ENCODE measurements at regions not wholly inside any gene's neighbourhood (a gene's known extent, or its start where the extent isn't known, plus 50 kb on each side); places are given as distances from the start of the nearest gene placed in this dataset.
"Not testable (repeated sequence)": the region's sequence is repeated elsewhere in the genome, so short reads cannot be mapped to it uniquely, and the experiment has no call there.

DNA sequence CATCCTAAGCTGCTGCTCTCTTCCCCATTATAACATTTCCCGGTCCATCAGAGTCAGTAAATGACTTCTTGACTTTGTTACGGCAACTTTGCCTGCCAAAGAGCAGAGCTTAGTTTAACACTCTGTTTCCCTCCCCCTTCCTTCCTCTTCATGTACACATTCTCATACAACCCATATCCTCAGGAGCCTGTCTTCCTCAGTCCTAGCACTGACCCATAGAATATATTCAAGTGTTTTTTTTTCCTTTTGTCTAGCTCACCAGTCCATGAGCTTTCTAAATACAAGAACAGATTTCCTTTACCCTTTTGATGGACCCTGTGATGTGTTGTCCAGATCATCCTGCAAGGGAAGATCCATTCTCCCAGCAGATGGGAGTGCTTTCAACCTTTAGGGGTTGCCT lies 97.0 kb upstream of the MON1B start:
- H3K4me3 Mint-ChIP-seq = no peak overlapping the region
- H3K9me3 Mint-ChIP-seq = no peaks in the 10 kb centered on the region
- H3K36me3 Mint-ChIP-seq = no peaks in the 10 kb centered on the region
- no peak for DNase-seq (ENCODE audit: extremely low spot score, unreplicated experiment)
- TF ChIP-seq, protein P1, sequence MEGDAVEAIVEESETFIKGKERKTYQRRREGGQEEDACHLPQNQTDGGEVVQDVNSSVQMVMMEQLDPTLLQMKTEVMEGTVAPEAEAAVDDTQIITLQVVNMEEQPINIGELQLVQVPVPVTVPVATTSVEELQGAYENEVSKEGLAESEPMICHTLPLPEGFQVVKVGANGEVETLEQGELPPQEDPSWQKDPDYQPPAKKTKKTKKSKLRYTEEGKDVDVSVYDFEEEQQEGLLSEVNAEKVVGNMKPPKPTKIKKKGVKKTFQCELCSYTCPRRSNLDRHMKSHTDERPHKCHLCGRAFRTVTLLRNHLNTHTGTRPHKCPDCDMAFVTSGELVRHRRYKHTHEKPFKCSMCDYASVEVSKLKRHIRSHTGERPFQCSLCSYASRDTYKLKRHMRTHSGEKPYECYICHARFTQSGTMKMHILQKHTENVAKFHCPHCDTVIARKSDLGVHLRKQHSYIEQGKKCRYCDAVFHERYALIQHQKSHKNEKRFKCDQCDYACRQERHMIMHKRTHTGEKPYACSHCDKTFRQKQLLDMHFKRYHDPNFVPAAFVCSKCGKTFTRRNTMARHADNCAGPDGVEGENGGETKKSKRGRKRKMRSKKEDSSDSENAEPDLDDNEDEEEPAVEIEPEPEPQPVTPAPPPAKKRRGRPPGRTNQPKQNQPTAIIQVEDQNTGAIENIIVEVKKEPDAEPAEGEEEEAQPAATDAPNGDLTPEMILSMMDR (conservative IDR thresholded peaks at IDR 0.05) = no peak
- peaks cover 27% of the 10 kb centered on the region for H3K27me3 Mint-ChIP-seq
- no peak overlapping the region for H3K27ac Mint-ChIP-seq
- H3K4me1 Mint-ChIP-seq (ENCODE audit: unreplicated experiment) = peaks cover 5% of the 10 kb centered on the region

DNA sequence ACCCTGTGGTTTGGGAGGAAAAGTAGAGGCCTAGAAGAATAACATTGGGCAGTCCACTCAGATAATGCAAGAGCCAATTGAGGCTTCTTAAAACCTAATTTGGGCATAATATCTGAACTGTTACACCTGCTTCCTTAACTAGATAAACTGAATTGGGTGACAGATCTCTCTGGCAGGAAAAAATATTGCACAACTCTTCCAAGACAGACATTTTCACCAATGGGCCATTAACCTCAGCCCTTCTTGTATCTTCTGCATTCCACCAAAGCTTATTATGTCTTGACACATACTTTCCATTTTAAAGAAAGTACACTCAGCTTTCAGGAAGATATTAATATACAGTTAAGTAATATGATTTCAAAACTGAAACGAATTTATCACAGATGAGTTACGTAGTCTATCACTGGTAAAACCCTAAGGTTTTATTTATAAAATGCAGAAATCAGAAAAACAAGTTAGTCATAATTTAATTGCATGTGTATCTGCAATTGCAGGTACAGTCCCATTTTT lies 79.9 kb upstream of the MON1B start:
- H3K9me3 Mint-ChIP-seq = no peaks in the 10 kb centered on the region
- H3K4me1 Mint-ChIP-seq (ENCODE audit: unreplicated experiment) = no peaks in the 10 kb centered on the region
- TF ChIP-seq, protein P1 (conservative IDR thresholded peaks at IDR 0.05) = no peak
- peaks cover 9% of the 10 kb centered on the region for H3K27me3 Mint-ChIP-seq
- no peaks in the 10 kb centered on the region for H3K36me3 Mint-ChIP-seq
- H3K27ac Mint-ChIP-seq = no peak overlapping the region
- DNase-seq (ENCODE audit: extremely low spot score, unreplicated experiment) = no peak
- no peak overlapping the region for H3K4me3 Mint-ChIP-seq

DNA sequence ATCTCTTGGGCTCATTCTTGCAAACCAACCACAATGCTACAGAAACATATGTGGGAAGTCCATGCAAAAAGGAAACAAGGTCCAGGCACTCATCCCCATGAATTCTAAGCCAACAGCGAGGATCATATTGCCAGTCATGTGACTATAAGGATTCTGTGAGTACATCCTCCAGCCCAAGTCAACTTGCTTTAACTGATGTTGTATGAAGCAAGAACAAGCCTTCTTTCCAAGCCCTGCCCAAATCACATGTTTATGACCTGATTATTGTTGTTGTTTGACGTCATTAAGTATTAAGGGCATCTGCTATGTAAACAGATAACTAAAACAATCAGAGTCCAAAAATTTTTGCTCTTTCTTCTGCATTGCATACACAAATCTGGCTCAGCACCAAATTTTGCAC lies 78.2 kb upstream of the MON1B start:
- Mint-ChIP-seq H3K4me3 (no peak overlapping the region), H3K27me3 (peaks cover 12% of the 10 kb centered on the region), H3K4me1 (ENCODE audit: unreplicated experiment) (peaks cover 3% of the 10 kb centered on the region), H3K36me3 (no peaks in the 10 kb centered on the region), H3K9me3 (no peaks in the 10 kb centered on the region), H3K27ac (no peak overlapping the region)
- DNase-seq (ENCODE audit: extremely low spot score, unreplicated experiment) = no peak
- TF ChIP-seq, protein P1 (conservative IDR thresholded peaks at IDR 0.05) = no peak

DNA sequence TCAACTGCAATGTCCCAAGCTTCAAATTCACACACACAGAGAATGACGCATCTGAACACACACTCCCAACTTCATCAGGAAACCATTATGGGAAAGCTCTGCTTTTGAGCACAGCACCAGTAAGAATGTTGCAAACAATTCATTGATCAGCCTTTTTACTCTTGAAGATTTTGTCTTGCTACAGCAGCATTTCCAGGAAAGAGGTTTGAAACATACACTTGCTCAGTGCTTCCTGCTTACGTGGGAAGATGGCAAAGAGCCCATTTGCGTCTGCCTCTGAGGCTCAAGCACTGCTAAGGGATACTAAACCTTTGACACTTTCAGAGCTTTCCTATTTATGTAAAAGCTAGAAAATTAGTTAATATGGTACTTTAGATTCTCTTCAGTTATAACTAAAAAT lies 77.2 kb upstream of the MON1B start:
- no peak overlapping the region for H3K27ac Mint-ChIP-seq
- peaks cover 10% of the 10 kb centered on the region for H3K27me3 Mint-ChIP-seq
- no peaks in the 10 kb centered on the region for H3K9me3 Mint-ChIP-seq
- no peak overlapping the region for H3K4me3 Mint-ChIP-seq
- TF ChIP-seq, protein P1 (conservative IDR thresholded peaks at IDR 0.05) = no peak
- H3K36me3 Mint-ChIP-seq = no peaks in the 10 kb centered on the region
- H3K4me1 Mint-ChIP-seq (ENCODE audit: unreplicated experiment) = peaks cover 6% of the 10 kb centered on the region
- DNase-seq (ENCODE audit: extremely low spot score, unreplicated experiment) = no peak

DNA sequence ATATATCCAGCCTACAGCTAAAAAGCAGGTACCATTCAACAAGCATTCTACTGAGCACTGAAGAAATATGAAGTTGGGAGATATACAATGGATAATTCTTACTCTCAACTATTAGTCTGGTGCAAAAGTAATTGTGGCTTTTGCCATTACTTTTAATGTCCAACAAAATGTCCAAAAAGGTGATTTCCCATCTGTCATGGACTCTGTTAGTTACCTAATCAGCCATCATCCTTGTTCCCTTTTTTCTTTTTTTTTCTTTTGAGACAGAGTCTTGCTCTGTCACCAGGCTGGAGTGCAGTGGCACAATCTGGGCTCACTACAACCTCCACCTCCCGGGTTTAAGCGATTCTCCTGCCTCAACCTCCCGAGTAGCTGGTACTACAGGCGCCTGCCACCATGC lies 76.6 kb upstream of the MON1B start:
- not testable (repeated sequence) for H3K4me3 Mint-ChIP-seq; H3K9me3 Mint-ChIP-seq; H3K27me3 Mint-ChIP-seq; H3K36me3 Mint-ChIP-seq; DNase-seq (ENCODE audit: extremely low spot score, unreplicated experiment); H3K4me1 Mint-ChIP-seq (ENCODE audit: unreplicated experiment); H3K27ac Mint-ChIP-seq

DNA sequence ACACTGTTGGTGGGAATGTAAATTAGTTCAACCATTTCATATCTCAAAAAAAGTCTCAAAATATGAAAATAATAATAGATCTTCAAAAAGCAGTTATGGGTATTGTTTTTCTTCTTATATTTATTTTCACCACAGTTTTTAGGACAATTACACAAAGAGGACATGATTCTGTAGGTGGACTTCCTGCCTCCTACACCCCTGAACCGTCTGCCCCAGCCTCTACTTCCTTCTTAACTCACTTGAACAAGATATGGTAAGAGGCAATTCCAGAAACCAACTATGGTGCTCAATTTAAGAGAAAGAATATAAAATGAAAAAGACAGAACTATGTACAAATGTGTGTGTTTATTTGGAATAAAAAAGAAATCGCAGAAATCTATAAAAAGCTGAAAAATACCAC lies 74.1 kb upstream of the MON1B start:
- no peaks in the 10 kb centered on the region for H3K9me3 Mint-ChIP-seq
- H3K36me3 Mint-ChIP-seq = no peaks in the 10 kb centered on the region
- peaks cover 13% of the 10 kb centered on the region for H3K4me1 Mint-ChIP-seq (ENCODE audit: unreplicated experiment)
- TF ChIP-seq, protein P1 (conservative IDR thresholded peaks at IDR 0.05) = no peak
- H3K4me3 Mint-ChIP-seq = no peak overlapping the region
- no peak for DNase-seq (ENCODE audit: extremely low spot score, unreplicated experiment)
- peaks cover 10% of the 10 kb centered on the region for H3K27me3 Mint-ChIP-seq
- no peak overlapping the region for H3K27ac Mint-ChIP-seq

Measured in type B pancreatic cell (in vitro differentiated cells).